ENCODE measurements at regions not wholly inside any gene's neighbourhood (a gene's known extent, or its start where the extent isn't known, plus 50 kb on each side); places are given as distances from the start of the nearest gene placed in this dataset.

DNA sequence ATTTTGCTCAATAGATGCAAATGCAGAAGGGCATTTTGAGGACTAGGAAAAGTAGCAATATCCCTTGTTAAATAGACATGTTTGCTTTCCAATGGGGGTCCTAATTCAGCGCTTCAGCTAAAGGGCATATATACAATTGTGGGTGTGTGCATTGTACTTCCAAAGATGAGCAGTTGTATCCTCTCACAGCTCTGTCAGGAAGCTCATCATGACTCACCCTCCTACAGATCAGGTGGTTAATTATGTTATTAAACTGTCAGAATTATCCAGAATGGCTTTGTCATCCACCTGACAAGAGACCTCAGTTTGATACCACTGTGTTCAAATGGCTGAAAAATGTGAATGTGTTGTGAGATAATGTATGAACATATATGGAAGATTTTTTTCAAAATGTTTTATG is 252.2 kb upstream of the MTNR1B start:
- Histone ChIP-seq H2AFZ (ENCODE audit: low read depth, low read length, severe bottlenecking) (no peak overlapping the region), H3K9me3 (ENCODE audit: insufficient read depth, low read length) (no peaks in the 10 kb centered on the region), H3K27ac (ENCODE audit: low read depth, low read length) (no peak overlapping the region), H3K9ac (ENCODE audit: low read length) (no peak overlapping the region), H3K79me2 (ENCODE audit: insufficient read depth, low read length) (no peaks in the 10 kb centered on the region), H3F3A (ENCODE audit: insufficient read depth) (no peaks in the 10 kb centered on the region), H3K9me2 (replicated peaks; ENCODE audit: insufficient read depth, low read length) (no peaks in the 10 kb centered on the region), H3K36me3 (ENCODE audit: low read length) (no peaks in the 10 kb centered on the region), H3K4me3 (ENCODE audit: insufficient read depth, low read length, poor library complexity, severe bottlenecking) (no peak overlapping the region), H3K4me2 (ENCODE audit: low read depth, low read length, poor library complexity, severe bottlenecking) (no peak overlapping the region), H3K27me3 (ENCODE audit: low read length) (no peaks in the 10 kb centered on the region), H4K20me1 (ENCODE audit: low read depth, low read length) (no peaks in the 10 kb centered on the region)
- TF ChIP-seq EZH2phosphoT487 (conservative IDR thresholded peaks at IDR 0.05; ENCODE audit: low read length): no peak
- TF ChIP-seq, protein P1, sequence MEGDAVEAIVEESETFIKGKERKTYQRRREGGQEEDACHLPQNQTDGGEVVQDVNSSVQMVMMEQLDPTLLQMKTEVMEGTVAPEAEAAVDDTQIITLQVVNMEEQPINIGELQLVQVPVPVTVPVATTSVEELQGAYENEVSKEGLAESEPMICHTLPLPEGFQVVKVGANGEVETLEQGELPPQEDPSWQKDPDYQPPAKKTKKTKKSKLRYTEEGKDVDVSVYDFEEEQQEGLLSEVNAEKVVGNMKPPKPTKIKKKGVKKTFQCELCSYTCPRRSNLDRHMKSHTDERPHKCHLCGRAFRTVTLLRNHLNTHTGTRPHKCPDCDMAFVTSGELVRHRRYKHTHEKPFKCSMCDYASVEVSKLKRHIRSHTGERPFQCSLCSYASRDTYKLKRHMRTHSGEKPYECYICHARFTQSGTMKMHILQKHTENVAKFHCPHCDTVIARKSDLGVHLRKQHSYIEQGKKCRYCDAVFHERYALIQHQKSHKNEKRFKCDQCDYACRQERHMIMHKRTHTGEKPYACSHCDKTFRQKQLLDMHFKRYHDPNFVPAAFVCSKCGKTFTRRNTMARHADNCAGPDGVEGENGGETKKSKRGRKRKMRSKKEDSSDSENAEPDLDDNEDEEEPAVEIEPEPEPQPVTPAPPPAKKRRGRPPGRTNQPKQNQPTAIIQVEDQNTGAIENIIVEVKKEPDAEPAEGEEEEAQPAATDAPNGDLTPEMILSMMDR (IDR thresholded peaks at IDR 0.05; ENCODE audit: insufficient read depth, low read length, poor library complexity, severe bottlenecking): no peak

DNA sequence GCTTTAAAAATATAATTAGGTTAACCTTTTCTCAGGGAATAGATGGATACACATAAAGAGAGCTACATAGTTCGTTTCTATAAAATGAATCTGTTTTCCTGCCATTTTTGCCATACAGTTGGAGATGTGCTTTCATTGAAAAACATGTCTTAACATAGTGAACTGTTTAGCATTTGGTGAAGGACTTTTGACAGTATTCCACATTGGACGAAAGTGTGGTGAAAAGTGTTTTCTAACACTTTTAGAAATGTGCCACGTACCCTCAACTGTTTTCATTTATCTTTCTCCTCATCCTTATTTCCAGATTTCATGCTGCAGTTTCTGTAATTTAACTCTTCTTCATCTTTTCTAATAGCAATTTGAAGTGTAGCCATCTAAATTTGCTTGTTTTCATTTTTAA is 249.1 kb upstream of the MTNR1B start:
- Histone ChIP-seq H3K36me3 (ENCODE audit: low read length) (no peaks in the 10 kb centered on the region), H3K4me3 (ENCODE audit: insufficient read depth, low read length, poor library complexity, severe bottlenecking) (no peak overlapping the region), H3K4me2 (ENCODE audit: low read depth, low read length, poor library complexity, severe bottlenecking) (no peak overlapping the region), H3K27me3 (ENCODE audit: low read length) (no peaks in the 10 kb centered on the region), H3K9ac (ENCODE audit: low read length) (no peak overlapping the region), H3K9me3 (ENCODE audit: insufficient read depth, low read length) (no peaks in the 10 kb centered on the region), H2AFZ (ENCODE audit: low read depth, low read length, severe bottlenecking) (no peak overlapping the region), H3K9me2 (replicated peaks; ENCODE audit: insufficient read depth, low read length) (no peaks in the 10 kb centered on the region), H3K27ac (ENCODE audit: low read depth, low read length) (no peak overlapping the region), H4K20me1 (ENCODE audit: low read depth, low read length) (no peaks in the 10 kb centered on the region), H3F3A (ENCODE audit: insufficient read depth) (no peaks in the 10 kb centered on the region), H3K79me2 (ENCODE audit: insufficient read depth, low read length) (no peaks in the 10 kb centered on the region)
- TF ChIP-seq, protein P1 (IDR thresholded peaks at IDR 0.05; ENCODE audit: insufficient read depth, low read length, poor library complexity, severe bottlenecking): no peak
- no peak for TF ChIP-seq EZH2phosphoT487 (conservative IDR thresholded peaks at IDR 0.05; ENCODE audit: low read length)

DNA sequence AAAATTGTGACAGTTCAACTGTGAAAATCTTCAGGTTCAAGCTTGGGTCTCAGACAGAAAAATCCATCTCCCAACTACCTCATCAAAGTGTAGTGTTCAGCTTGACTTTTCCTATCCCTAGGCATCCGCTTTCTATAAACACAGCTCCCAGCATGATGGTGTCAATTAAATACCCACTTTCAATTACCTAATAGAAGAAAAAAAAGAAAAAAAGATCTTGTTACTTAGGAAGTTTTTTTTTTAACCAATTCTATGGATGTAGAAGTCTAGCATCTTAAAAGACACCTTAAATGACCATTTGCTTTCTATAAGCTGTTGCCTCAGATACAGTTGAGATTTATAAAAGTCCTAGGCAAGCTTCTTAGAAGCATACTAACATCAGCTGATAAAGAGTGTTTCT is 244.1 kb upstream of the MTNR1B start:
- H2AFZ ChIP-seq (ENCODE audit: low read depth, low read length, severe bottlenecking): no peak overlapping the region
- H3K4me2 ChIP-seq (ENCODE audit: low read depth, low read length, poor library complexity, severe bottlenecking): no peak overlapping the region
- H3K9me2 ChIP-seq (replicated peaks; ENCODE audit: insufficient read depth, low read length): no peaks in the 10 kb centered on the region
- H3K36me3 ChIP-seq (ENCODE audit: low read length): no peaks in the 10 kb centered on the region
- no peak overlapping the region for H3K27ac ChIP-seq (ENCODE audit: low read depth, low read length)
- no peaks in the 10 kb centered on the region for H4K20me1 ChIP-seq (ENCODE audit: low read depth, low read length)
- H3K79me2 ChIP-seq (ENCODE audit: insufficient read depth, low read length): no peaks in the 10 kb centered on the region
- H3F3A ChIP-seq (ENCODE audit: insufficient read depth): no peaks in the 10 kb centered on the region
- no peaks in the 10 kb centered on the region for H3K9me3 ChIP-seq (ENCODE audit: insufficient read depth, low read length)
- TF ChIP-seq, protein P1 (IDR thresholded peaks at IDR 0.05; ENCODE audit: insufficient read depth, low read length, poor library complexity, severe bottlenecking): no peak
- no peak for TF ChIP-seq EZH2phosphoT487 (conservative IDR thresholded peaks at IDR 0.05; ENCODE audit: low read length)
- no peak overlapping the region for H3K4me3 ChIP-seq (ENCODE audit: insufficient read depth, low read length, poor library complexity, severe bottlenecking)
- H3K9ac ChIP-seq (ENCODE audit: low read length): no peak overlapping the region
- no peaks in the 10 kb centered on the region for H3K27me3 ChIP-seq (ENCODE audit: low read length)

Data from SU-DHL-6 (cell line).